HG02678 (cell line): ENCODE measurements at regions not wholly inside any gene's neighbourhood (a gene's known extent, or its start where the extent isn't known, plus 50 kb on each side); places are given as distances from the start of the nearest gene placed in this dataset.
"Not testable (repeated sequence)": the region's sequence is repeated elsewhere in the genome, so short reads cannot be mapped to it uniquely, and the experiment has no call there.

Experiments
- ATAC-seq: cut with Tn5 transposase; IDR thresholded peaks from one replicate; pipeline ENCODE4 v1.9.1; 2021; ENCODE audit warnings: mild to moderate bottlenecking, moderate library complexity; ENCODE audit not compliant: unreplicated experiment

DNA sequence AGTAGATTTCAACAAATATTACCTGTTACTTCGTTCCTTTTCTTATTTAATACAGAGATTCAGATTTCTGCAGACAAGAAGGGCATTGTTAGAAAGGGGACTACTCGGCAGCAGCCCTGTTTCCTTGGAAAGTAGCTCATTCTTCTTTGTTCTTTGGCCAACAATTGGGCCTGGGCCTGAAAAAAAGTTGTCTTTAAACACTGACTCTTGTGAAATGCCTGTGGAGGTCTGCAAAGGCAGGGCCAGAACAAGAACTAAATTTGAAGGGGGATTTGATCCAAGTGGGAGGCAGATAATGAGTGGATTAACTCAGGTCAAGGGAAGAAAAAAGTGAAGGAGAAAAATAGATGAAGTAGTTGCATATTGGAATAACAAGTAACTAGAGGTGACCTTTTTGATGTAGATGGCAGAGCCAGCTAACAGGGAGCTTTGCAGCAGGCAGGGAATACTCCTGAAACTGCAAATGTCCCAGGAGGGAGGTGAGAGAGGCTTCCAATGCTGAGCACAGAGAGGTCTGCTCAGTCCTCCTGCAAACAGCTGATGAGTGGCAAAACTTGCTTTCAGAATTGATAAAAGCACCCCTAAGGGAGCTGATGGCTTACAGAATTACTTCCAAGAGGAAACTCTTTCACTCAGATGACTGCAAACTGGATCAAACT is 393.2 kb upstream of the HS3ST1 start:
- no peak for ATAC-seq

DNA sequence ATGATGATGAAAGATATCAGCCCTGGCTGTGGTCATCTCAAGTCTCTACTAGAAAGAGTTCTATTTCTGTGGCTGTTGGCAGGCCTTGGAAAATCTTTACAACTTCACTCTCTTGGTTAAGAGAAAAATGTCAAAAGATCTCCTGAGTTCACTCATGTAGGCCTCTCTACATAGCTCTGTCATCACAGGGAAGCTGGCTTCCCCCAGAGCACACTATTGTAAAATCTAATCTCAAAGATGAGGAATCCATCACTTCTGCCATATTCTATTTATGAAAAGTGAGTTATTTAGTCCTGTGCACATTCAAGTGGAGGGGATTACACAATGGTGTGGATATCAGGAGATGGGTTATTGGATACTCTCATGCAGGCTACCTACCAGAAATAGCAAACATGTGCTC is 388.4 kb upstream of the HS3ST1 start:
- ATAC-seq: no peak

GRCh38 chr4:11814758-11815157 is 386.1 kb upstream of the HS3ST1 start:
- no peak for ATAC-seq

GRCh38 chr4:11813951-11814446 is 385.3 kb upstream of the HS3ST1 start:
- ATAC-seq: no peak

DNA sequence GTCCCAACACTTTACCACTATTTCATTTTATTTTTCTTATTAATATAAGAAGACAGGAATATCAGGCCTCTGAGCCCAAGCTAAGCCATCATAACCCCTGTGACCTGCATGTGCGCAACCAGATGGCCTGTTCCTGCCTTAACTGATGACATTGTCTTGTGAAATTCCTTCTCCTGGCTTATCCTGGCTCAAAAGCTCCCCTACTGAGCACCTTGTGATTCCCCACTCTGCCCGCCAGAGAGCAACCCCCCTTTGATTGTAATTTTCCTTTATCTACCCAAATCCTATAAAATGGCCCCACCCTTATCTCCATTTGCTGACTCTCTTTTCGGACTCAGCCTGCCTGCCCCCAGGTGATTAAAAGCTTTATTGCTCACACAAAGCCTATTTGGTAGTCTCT is 382.8 kb upstream of the HS3ST1 start:
- not testable (repeated sequence) for ATAC-seq

- ATAC-seq: peak; percentile 45
Observed at GRCh38 chr4:11805842-11806241, 377.1 kb upstream of the HS3ST1 start.

DNA sequence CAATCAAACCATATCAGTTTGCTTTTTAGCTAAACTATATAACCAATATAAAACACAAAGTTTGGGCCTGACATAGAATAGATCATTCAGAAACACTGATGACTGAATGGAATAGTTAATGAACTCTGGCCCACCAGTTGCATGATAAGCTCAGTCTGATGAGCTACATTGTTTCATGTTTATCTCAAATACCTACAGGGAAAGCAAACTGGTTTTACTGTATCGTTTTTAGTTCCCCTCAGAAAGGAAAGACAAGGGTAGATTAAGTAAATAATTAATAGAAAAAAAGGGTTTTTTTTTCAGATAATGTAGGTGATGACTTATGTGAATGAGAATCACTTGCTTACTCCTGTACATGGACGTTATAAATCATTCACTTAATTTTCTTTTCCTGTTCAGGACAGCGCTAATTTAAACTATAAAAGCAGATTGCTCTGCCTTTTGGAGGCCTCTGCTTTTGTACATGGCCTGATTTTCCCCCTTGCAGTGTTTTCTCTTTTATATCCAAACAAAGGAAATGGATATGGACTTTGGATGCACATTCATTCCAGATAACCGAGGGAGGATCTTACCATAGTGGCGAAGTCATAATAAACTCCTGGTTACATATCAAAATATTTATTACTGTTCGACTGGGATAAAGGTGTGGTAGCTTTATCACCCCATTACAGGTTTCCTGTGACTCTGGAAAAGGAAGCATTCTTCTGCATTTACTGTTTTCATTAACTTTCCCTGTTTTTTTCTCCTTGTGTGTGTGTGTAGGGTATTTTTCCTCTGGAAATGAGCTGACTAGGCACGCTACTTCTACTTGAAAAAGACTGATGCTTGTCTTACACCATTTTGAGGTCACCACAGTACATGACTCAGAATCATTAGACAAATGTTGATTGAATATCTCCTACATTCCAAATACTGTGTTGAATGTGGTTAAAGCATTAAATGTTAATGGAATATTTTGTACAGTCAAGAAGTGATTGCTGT is 373.1 kb upstream of the HS3ST1 start:
- ATAC-seq: peak; percentile 98

- no peak for ATAC-seq
Observed at GRCh38 chr4:11799196-11799595, 370.5 kb upstream of the HS3ST1 start.

DNA sequence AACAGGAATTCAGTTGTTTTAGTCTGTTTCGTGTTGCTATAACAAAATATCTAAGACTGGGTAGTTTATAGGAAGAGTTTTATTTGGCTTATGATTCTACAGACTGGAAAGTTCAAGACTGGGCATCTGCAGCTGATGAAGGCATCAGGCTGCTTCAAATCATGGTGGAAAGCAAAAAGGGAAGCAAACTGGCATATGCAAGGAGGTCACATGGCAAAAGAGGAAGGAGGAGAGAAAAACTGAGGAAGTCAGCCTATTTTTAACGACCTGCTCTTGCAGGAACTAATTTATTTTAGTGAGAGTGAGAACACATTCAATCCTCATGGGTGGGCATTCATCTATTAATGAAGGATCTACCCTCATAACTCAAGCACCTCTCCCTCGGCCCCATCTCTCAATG is 363.1 kb upstream of the HS3ST1 start:
- no peak for ATAC-seq

DNA sequence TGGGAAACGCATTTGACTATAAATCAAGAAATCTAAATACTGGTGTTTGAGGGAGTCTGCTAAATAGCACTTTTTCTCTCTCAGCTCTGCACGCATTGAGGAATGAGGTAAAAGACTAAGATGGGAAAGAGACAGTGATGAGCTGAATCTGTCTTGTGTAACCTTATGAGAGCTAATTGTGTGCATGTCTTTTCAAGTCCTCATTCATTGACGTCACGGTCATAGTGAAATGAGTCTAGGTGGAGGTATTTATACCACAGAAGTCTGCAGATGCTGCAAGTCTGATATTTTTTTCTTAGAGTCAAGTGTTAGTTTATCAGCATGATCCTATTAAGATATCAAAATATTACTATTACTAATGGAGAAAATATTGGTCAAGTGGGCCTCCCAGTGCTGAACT is 361.5 kb upstream of the HS3ST1 start:
- no peak for ATAC-seq

DNA sequence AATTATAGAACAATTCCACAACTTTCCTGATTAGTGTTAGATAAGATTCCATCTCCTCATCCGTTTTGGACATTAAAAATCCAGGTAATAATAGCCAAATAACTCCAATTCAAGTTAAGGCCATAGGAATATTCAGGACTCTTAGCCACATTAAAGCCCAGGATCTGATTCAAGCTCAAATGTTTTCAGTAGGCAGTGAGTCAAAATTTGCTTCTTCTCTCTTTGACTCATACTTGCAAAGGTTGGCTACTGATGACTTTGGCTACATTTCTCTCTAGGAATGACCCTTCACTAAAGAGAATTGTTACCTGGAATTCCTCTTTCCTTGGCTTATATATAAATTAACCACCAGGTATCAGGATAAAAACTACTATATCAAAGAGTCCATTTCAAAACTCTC is 354.9 kb upstream of the HS3ST1 start:
- no peak for ATAC-seq

- no peak for ATAC-seq
Observed at GRCh38 chr4:11782859-11783258, 354.2 kb upstream of the HS3ST1 start.

DNA sequence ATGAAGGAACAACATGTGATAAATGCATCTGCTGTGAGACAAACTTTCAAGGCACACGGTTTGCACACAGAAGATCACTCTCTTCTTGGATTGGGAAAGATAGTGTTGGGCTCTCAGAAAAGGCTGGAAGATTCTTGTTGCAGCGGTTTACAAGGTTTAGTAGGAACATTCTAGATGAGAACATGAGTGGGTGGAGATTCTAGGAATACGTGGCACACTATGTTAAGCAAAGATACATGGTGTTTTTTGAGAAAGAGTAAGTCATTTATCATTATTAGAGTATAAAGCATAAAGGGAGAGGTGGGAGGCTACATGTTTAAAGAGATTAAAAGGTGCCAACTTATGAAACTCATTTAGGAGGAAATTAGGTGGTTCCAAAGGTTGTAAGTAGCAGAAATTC is 348.8 kb upstream of the HS3ST1 start:
- no peak for ATAC-seq

DNA sequence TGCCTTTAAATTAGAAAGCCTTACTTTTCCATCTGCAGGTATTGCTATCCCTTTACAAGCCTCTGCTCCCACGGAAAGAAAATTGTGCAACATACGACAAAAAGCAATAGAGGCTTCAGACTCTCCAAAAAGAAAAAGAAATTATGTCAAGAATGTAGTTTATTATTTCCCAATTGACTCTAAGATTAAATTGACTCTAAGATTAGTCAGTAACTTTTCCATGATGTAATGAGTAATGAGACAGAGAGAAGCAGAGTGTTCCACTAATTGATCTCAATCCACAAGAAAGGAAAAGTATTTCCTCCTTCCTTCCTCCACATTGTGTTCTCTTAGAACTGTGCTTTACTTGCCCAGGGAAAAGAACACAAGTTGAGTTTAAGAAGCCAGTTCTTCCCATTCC is 345.7 kb upstream of the HS3ST1 start:
- ATAC-seq: no peak

- no peak for ATAC-seq
Observed at GRCh38 chr4:11773798-11774197, 345.1 kb upstream of the HS3ST1 start.

DNA sequence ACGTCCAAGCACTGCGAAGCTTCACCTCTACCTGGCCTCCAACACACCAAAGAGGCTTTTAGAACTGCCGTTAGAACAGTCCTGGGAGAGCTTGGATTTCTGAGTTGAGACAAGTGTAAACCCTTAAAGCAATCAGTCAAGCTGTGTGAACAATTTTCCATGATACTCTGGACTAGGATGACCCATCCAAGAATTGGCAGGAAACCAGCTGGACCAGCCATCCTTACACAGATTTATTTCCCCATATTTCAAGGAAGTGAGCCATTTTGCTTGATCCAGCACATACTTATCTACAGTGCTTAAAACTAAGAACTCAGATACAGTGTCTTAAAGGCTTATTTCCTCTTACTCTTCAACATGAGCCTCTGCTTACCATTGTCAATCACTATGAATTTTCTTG is 340.7 kb upstream of the HS3ST1 start:
- ATAC-seq: no peak

GRCh38 chr4:11768251-11768972 is 339.7 kb upstream of the HS3ST1 start:
- ATAC-seq: no peak

GRCh38 chr4:11765849-11766453 is 337.3 kb upstream of the HS3ST1 start:
- peak; percentile 75 for ATAC-seq

- no peak for ATAC-seq
Observed at GRCh38 chr4:11748164-11748872, 319.6 kb upstream of the HS3ST1 start.

- no peak for ATAC-seq
Observed at GRCh38 chr4:11746734-11747133, 318.0 kb upstream of the HS3ST1 start.
